ENCODE measurements at regions not wholly inside any gene's neighbourhood (a gene's known extent, or its start where the extent isn't known, plus 50 kb on each side); places are given as distances from the start of the nearest gene placed in this dataset.

DNA sequence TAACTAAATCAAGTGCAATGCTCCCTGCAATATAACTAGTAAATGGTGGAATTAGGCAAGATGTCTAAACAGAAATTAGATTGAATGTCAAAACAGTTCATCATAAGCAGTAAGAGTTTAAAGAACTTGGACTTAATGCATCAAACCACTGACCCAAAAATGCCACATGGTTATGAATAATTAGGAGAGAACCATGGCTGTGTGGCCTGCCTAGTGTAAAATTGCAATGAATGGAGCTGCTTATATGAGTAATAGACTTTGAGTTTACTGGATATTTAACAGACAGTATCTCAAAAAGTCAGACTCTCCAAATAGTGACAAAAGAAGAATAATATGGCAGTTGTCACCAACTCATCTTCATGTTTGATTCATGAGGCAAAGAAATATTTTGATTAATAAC lies 101.6 kb upstream of the COL5A2 start:
- TF ChIP-seq CTCF (IDR thresholded peaks at IDR 0.05; ENCODE audit: poor library complexity) (no peak), EZH2 (IDR thresholded peaks at IDR 0.05; ENCODE audit: borderline replicate concordance) (no peak)
